ENCODE measurements at regions not wholly inside any gene's neighbourhood (a gene's known extent, or its start where the extent isn't known, plus 50 kb on each side); places are given as distances from the start of the nearest gene placed in this dataset.
"Not testable (repeated sequence)": the region's sequence is repeated elsewhere in the genome, so short reads cannot be mapped to it uniquely, and the experiment has no call there.

GRCh38 chr16:88270171-88270790 is 112.5 kb upstream of the ZNF469 start:
- TF ChIP-seq EZH2 (IDR thresholded peaks at IDR 0.05; ENCODE audit: borderline replicate concordance, low read depth, low read length, severe bottlenecking): not testable (repeated sequence)
- TF ChIP-seq, protein P1, sequence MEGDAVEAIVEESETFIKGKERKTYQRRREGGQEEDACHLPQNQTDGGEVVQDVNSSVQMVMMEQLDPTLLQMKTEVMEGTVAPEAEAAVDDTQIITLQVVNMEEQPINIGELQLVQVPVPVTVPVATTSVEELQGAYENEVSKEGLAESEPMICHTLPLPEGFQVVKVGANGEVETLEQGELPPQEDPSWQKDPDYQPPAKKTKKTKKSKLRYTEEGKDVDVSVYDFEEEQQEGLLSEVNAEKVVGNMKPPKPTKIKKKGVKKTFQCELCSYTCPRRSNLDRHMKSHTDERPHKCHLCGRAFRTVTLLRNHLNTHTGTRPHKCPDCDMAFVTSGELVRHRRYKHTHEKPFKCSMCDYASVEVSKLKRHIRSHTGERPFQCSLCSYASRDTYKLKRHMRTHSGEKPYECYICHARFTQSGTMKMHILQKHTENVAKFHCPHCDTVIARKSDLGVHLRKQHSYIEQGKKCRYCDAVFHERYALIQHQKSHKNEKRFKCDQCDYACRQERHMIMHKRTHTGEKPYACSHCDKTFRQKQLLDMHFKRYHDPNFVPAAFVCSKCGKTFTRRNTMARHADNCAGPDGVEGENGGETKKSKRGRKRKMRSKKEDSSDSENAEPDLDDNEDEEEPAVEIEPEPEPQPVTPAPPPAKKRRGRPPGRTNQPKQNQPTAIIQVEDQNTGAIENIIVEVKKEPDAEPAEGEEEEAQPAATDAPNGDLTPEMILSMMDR (IDR thresholded peaks at IDR 0.05; ENCODE audit: borderline replicate concordance, extremely low read depth, low read length, poor library complexity, severe bottlenecking): not testable (repeated sequence)
